Upper lobe of left lung (tissue), 4 donors: ENCODE measurements at regions not wholly inside any gene's neighbourhood (a gene's known extent, or its start where the extent isn't known, plus 50 kb on each side); places are given as distances from the start of the nearest gene placed in this dataset.

Experiments used
- EP300 ChIP-seq, 4 donors: sonication (generic); formaldehyde crosslinking; IDR thresholded peaks; one replicate each; pipeline ENCODE4 v1.5.1; 2017; ENCODE audit warnings: antibody characterized with exemption in 4 of 4, control low read depth in 2 of 4
- POLR2AphosphoS5 ChIP-seq, 2 donors: sonication (generic); formaldehyde crosslinking; IDR thresholded peaks; one replicate each; pipeline ENCODE4 v1.5.1; 2017; ENCODE audit warnings: antibody characterized with exemption in 2 of 2
- TF ChIP-seq, protein P1 (sequence below), 6 experiments: fragments of 450-650 bp in 4 of 6; fragments of 200-600 bp in 2 of 6; sonication (generic) in 2 of 6; IDR thresholded peaks; one replicate each; pipeline ENCODE4 v1.5.1; 2016 to 2019; ENCODE audit warnings: antibody characterized with exemption in 6 of 6

GRCh38 chr9:135281151-135281550, 193.7 kb downstream of the OLFM1 start:
- TF ChIP-seq, protein P1, sequence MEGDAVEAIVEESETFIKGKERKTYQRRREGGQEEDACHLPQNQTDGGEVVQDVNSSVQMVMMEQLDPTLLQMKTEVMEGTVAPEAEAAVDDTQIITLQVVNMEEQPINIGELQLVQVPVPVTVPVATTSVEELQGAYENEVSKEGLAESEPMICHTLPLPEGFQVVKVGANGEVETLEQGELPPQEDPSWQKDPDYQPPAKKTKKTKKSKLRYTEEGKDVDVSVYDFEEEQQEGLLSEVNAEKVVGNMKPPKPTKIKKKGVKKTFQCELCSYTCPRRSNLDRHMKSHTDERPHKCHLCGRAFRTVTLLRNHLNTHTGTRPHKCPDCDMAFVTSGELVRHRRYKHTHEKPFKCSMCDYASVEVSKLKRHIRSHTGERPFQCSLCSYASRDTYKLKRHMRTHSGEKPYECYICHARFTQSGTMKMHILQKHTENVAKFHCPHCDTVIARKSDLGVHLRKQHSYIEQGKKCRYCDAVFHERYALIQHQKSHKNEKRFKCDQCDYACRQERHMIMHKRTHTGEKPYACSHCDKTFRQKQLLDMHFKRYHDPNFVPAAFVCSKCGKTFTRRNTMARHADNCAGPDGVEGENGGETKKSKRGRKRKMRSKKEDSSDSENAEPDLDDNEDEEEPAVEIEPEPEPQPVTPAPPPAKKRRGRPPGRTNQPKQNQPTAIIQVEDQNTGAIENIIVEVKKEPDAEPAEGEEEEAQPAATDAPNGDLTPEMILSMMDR (IDR thresholded peaks at IDR 0.05), result no peak
- TF ChIP-seq POLR2AphosphoS5 (IDR thresholded peaks at IDR 0.05), result no peak
- no peak for TF ChIP-seq EP300 (IDR thresholded peaks at IDR 0.05)
